Nephron (organoid): ENCODE measurements at regions not wholly inside any gene's neighbourhood (a gene's known extent, or its start where the extent isn't known, plus 50 kb on each side); places are given as distances from the start of the nearest gene placed in this dataset.

Experiments used
- H3K27ac Mint-ChIP-seq, 3 experiments: 2 replicates each; pipeline ENCODE4 v1.8.0; 2020; ENCODE audit warnings: mixed read lengths in 3 of 3, mild to moderate bottlenecking in 2 of 3, moderate library complexity in 1 of 3
- H3K27me3 Mint-ChIP-seq: 2 replicates; pipeline ENCODE4 v1.8.0; 2021; ENCODE audit warnings: low read depth, mild to moderate bottlenecking, moderate library complexity, mixed read lengths
- H3K36me3 Mint-ChIP-seq: 2 replicates; pipeline ENCODE4 v1.8.0; 2020; ENCODE audit warnings: low read depth, mixed read lengths
- H3K4me1 Mint-ChIP-seq: 2 replicates; pipeline ENCODE4 v1.8.0; 2020; ENCODE audit warnings: mixed read lengths
- H3K4me3 Mint-ChIP-seq, 3 experiments: 2 replicates each; pipeline ENCODE4 v1.8.0; 2020; ENCODE audit warnings: mild to moderate bottlenecking in 3 of 3, mixed read lengths in 3 of 3, moderate library complexity in 2 of 3
- H3K9me3 Mint-ChIP-seq: 2 replicates; pipeline ENCODE4 v1.8.0; 2020; ENCODE audit warnings: mixed read lengths
- CTCF ChIP-seq, 3 experiments: fragments of 200-600 bp; sonication (generic); IDR thresholded peaks; one replicate each; pipeline ENCODE4 v1.5.0; 2021; ENCODE audit warnings: antibody characterized with exemption in 3 of 3; ENCODE audit not compliant: unreplicated experiment in 3 of 3

- Mint-ChIP-seq H3K9me3 (no peaks in the 10 kb centered on the region), H3K27ac (no peak overlapping the region), H3K4me1 (no peaks in the 10 kb centered on the region), H3K36me3 (no peaks in the 10 kb centered on the region), H3K4me3 (no peak overlapping the region), H3K27me3 (peaks cover 20% of the 10 kb centered on the region)
- TF ChIP-seq CTCF (IDR thresholded peaks at IDR 0.05; ENCODE audit: unreplicated experiment in 3 of 3), result no peak
These were observed 139.9 kb downstream of the CCDC71L start for GRCh38 chr7:106520962-106521514.

- Mint-ChIP-seq H3K27ac (no peak overlapping the region), H3K27me3 (peaks cover 20% of the 10 kb centered on the region), H3K4me3 (no peak overlapping the region), H3K9me3 (no peaks in the 10 kb centered on the region), H3K36me3 (no peaks in the 10 kb centered on the region), H3K4me1 (no peaks in the 10 kb centered on the region)
- no peak for TF ChIP-seq CTCF (IDR thresholded peaks at IDR 0.05; ENCODE audit: unreplicated experiment in 3 of 3)
These were observed 142.0 kb downstream of the CCDC71L start for GRCh38 chr7:106518967-106519366.

- no peaks in the 10 kb centered on the region for H3K36me3 Mint-ChIP-seq
- no peak overlapping the region for H3K27ac Mint-ChIP-seq
- H3K4me1 Mint-ChIP-seq, result no peaks in the 10 kb centered on the region
- H3K27me3 Mint-ChIP-seq, result peaks cover 20% of the 10 kb centered on the region
- H3K9me3 Mint-ChIP-seq, result no peaks in the 10 kb centered on the region
- H3K4me3 Mint-ChIP-seq, result no peak overlapping the region
- no peak for TF ChIP-seq CTCF (IDR thresholded peaks at IDR 0.05; ENCODE audit: unreplicated experiment in 3 of 3)
These were observed 142.7 kb downstream of the CCDC71L start for GRCh38 chr7:106518239-106518638.

GRCh38 chr7:106517508-106517907, 143.4 kb downstream of the CCDC71L start:
- Mint-ChIP-seq H3K4me1 (no peaks in the 10 kb centered on the region), H3K27me3 (peaks cover 20% of the 10 kb centered on the region), H3K27ac (no peak overlapping the region), H3K4me3 (no peak overlapping the region), H3K9me3 (no peaks in the 10 kb centered on the region), H3K36me3 (no peaks in the 10 kb centered on the region)
- no peak for TF ChIP-seq CTCF (IDR thresholded peaks at IDR 0.05; ENCODE audit: unreplicated experiment in 3 of 3)

- Mint-ChIP-seq H3K4me1 (no peaks in the 10 kb centered on the region), H3K36me3 (no peaks in the 10 kb centered on the region), H3K9me3 (no peaks in the 10 kb centered on the region), H3K4me3 (no peak overlapping the region), H3K27ac (no peak overlapping the region), H3K27me3 (peaks cover 20% of the 10 kb centered on the region)
- TF ChIP-seq CTCF (IDR thresholded peaks at IDR 0.05; ENCODE audit: unreplicated experiment in 3 of 3), result no peak
These were observed 145.6 kb downstream of the CCDC71L start for GRCh38 chr7:106515321-106515720.

- TF ChIP-seq CTCF (IDR thresholded peaks at IDR 0.05; ENCODE audit: unreplicated experiment in 3 of 3), result no peak
- Mint-ChIP-seq H3K9me3 (no peaks in the 10 kb centered on the region), H3K4me3 (no peak overlapping the region), H3K4me1 (no peaks in the 10 kb centered on the region), H3K36me3 (no peaks in the 10 kb centered on the region), H3K27me3 (peaks cover 20% of the 10 kb centered on the region), H3K27ac (no peak overlapping the region)
These were observed 146.1 kb downstream of the CCDC71L start for GRCh38 chr7:106514881-106515280.
